ENCODE measurements at regions not wholly inside any gene's neighbourhood (a gene's known extent, or its start where the extent isn't known, plus 50 kb on each side); places are given as distances from the start of the nearest gene placed in this dataset.
"Not testable (repeated sequence)": the region's sequence is repeated elsewhere in the genome, so short reads cannot be mapped to it uniquely, and the experiment has no call there.

DNA sequence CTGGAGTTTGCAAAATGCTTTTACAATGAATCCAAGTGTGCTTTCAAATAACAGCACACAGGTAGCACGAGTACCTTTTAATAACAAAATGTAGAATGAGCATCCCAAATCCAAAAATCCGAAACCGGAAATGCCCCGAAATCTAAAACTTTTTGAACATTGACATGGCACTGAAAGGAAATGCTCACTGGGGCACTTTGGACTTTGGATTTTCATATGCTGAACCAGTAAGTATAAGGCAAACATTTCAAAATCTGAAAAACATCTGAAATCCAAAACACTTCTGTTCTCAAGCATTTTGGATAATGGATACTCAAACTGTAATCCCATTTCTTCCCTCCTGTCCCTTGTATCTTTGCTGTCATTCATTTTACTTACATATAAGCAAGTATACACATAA, 50.1 kb downstream of the GCNT4 start:
- no peak for DNase-seq

DNA sequence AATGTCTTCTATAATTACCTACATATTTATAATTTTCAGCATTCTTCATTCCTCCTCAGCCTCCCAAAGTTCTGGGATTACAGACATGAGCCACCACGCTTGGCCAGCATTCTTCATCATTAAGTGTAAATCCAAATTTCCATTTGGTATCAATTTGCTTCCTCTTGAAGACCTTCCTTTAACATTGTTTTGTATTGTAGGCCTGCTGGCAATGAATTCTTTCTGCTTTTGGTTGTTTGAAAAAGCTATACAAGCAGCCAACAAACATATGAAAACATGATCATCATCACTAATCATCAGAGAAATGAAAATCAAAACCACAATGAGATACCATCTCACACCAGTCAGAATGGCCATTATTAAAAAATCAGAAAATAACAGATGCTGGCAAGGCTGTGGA, 56.4 kb downstream of the GCNT4 start:
- no peak for DNase-seq

DNA sequence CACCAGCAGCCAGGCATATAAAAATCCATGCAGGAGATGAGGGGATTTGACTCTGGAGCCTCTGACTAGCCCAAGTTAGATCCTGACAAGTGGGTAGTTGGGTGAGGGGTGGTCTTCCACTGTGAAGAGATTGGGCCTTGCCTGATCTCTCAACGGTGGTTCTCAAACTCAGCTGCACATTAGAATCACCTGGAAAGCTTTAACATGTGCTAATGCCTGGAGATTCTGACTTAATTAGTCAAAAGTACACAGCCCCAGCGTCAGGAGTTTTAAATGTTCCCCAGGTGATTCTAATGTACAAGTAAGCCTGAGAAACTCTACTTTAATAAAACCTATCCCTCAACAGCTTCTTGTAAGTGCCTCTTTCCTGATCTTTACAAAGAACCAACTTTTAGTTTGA, 57.5 kb downstream of the GCNT4 start:
- no peak for DNase-seq

DNA sequence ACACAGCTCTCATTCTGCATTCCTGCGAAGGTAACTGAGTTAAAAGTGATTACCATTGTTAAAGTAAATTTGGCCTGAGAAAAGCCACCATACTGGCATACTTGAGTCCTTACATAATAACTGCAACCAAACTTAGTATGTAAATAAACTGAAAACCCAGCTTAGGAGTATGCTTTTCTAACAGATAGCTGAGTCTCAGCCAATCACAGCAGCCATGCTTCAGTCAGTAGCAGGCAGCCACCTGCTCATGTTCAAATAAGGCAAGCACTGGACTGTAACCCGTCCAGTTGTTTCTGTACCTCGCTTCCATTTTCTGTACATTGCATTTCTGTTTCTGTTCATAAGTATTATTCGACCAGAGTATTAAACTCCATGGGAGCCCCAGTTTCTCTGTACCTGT, 58.6 kb downstream of the GCNT4 start:
- DNase-seq = no peak

DNA sequence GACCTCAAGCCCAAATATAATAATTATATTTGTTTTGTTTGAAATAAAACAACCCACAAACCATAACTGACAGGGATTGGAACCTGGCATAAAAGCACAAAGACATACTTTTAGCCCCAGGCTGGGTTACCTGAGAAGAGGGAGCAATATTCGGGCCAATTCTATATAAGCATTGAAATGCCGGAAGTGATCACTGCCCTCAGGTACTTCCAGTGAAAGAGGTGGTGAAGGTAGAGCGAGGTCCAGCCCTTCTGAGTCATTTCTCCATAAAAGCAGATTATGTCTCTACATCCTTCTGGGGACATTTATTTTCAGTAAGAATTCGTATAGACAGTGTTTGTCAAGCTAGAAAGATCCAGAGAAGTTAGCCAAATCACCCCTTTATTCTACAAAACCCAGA, 59.6 kb downstream of the GCNT4 start:
- DNase-seq = no peak

DNA sequence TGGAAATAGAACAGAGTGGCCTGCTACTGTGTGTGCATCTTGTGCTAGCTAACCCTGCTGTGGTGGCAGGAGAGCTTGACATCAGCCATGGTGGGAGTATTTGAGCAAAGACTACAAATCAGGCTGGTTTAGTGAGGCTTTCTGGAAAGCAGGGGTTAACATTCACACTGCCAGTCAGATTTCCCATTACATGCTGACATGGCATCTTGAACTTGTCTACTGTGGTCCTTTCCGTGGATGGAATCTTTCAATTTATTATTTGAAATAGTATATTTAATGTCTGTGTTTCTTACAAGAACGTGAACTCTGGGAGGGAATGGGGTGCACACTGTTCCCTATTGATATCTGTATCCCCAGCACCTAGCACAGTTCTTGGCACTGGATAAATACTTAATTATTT, 60.8 kb downstream of the GCNT4 start:
- no peak for DNase-seq

DNA sequence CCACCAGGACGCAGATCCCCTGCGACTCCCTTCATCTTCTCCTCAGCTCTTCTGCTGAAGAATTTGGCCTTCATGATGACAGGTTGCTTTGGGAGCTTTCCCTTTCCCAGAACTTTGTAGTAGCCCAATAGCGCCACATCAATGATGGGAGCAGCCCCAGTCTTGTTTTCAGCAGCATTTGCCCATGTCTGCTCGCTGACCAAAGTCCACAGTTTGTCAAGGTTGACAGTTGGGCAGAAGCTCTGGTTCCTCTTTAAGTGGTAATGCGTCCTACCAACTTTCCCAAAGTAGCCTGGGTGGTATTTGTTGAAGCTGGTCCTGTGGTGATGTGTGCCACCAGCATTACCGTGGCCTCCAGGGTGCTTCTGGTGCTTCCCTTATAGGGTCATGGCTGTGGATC, 62.2 kb downstream of the GCNT4 start:
- DNase-seq = no peak

- DNase-seq = no peak
Observed at GRCh38 chr5:74988273-74988983, 63.9 kb downstream of the GCNT4 start.

DNA sequence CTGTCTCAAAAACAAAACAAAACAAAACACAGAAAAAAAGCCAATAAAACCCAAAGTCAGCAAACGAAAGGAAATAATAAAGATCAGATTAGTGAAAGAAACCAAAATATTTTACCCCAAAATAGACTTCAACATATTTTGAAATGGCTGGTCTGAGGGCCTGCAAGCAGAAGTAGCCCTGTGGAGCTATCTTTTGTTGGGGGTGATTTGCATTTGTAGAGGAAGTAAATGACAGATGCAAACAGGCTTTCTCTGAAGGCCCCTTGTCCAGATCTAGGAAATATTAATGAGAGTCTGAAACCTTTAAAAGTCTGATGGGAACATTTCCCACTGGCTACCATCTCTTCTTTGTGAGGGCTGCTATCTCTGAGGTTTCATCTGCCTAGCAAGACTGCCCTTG, 74.0 kb downstream of the GCNT4 start:
- DNase-seq = no peak

GRCh38 chr5:74977471-74977870, 74.9 kb downstream of the GCNT4 start:
- no peak for DNase-seq

GRCh38 chr5:74976651-74977050, 75.7 kb downstream of the GCNT4 start:
- no peak for DNase-seq

DNA sequence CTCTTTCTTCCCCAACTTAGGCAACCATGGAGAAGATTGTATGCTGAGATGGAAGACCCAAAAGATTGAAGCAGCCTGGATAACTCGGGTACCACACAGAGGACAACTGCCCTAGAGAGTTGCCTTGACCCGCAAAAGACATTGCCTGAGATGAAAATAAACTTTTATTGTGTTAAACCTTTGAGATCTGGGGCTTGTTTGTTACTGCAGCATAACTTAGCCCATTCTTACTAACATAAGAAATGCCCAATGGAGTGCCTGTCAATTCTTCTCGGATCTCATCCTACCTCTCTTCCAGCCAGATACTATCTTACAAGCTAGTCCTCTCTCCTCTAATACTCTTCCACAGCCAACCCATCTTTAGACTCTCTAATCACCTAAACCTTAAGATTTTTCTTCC, 76.8 kb downstream of the GCNT4 start:
- no peak for DNase-seq

- no peak for DNase-seq
Observed at GRCh38 chr5:74974451-74975091, 77.8 kb downstream of the GCNT4 start.

GRCh38 chr5:74973694-74974093, 78.7 kb downstream of the GCNT4 start:
- no peak for DNase-seq

DNA sequence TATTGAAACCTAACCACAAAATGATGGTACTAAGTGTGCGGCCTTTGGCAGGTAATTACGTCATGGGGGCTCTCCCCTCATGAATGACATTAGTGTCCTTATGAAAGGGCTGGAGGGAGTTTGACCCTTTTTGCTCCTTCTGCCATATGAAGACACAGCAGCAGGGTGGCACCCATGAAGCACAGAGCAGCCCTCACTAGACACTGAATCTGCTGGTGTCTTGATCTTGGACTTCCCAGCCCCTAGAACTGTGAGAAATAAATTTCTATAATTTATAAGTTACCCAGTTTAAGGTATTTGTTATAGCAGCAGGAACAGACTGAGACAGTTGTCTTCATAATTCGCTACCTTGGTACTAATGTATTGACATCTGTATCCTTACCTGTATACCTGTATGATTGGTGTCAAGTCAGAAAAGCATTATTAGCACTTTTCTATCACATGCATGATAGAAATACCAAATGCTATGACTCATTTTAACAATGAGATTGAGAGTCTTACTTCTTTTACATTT, 80.4 kb downstream of the GCNT4 start:
- no peak for DNase-seq

DNA sequence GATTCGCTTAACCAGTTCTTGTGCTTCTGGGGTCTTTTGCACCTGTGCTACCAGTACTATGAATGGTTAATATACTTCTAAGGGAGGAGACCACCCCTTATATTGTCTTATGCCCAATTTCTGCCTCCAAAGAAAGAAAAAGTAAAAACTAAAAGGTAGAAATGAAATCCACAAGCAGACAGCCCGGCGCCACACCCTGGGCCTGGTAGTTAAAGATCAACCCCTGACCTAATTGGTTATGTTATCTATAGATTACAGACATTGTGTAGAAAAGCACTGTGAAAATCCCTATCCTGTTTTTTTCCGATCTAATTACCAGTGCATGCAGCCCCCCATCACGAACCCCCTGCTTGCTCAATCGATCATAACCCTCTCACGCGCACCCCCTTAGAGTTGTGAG, 81.5 kb downstream of the GCNT4 start:
- DNase-seq = not testable (repeated sequence)

DNA sequence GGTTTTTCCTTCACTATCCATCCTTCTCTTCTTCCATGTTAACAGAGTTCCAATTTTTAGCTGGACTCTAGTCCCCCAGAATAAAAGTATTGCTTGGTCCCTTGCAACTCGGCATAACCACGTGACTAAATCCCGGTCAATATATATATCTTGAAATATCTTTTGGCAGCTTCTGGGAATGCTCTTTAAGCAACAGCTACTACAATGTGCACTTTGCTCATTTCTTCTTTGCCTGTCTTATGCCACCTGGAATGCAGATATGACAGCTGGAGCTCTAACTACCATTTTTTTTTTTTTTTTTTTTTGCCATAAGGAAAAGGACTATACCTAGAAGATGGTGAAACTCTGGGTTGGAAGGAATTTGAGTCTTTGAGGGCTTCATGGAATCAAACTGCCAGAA, 82.6 kb downstream of the GCNT4 start:
- DNase-seq = no peak

DNA sequence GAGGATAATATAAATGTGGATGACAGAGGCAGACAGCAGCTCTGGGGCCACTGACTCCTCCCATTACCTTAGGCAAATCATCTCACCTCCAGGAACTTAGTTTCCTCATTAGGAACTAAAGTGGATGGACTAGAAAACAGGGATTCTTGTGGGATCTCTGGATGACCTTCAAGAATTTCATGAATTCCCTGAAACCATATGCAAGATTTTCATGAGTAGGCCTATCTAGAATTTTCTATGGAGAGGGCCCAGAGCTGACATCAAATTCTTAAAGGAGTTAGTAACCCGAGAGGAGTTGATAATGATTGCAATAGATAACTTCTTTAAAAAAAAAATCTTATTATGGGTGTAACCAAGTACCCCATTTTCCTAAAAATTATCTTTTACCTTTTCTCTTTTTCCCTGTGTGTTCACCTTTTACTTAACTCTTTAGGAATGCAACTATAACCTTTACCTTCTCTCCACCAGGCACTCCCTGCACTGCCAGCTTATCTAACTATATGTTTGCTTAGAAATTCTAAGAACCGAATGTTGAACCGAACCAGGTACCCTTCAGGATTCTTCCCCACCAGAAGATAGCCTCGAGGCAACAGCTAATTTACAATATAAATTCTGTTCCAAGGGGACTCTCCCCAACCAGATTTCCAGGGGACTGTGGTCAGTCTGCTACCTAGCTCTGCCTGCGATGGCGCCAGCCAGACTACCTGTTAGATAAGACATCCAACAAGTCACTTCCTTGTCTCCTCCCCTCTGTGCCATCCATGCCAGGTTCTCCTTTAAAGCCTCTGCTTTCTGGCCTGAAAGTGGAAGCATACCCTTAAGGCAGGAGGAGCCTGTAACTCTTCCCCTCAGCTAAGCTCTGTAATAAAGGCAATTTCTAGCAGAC, 86.0 kb downstream of the GCNT4 start:
- no peak for DNase-seq

GRCh38 chr5:74963407-74963806, 89.0 kb downstream of the GCNT4 start:
- DNase-seq = no peak

DNA sequence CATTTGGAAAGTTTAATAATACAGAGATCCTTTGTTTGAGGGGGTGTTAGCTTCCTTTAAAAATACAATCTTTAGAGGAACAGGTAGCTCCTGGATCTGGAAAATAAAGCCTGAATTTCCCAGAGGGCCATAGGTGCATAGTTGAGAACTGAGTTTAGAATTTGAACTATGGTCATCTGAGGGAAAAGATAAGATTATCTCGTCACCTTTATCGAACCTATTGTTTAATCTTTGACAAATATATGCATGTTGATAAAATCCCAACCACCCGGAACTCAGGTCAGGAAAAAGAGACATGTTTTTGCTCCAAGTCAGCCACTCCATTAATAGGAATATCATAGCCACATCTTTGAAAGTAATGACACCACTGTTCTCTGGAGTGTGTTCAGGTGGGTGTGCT, 91.7 kb upstream of the FAM169A start:
- no peak for DNase-seq

DNA sequence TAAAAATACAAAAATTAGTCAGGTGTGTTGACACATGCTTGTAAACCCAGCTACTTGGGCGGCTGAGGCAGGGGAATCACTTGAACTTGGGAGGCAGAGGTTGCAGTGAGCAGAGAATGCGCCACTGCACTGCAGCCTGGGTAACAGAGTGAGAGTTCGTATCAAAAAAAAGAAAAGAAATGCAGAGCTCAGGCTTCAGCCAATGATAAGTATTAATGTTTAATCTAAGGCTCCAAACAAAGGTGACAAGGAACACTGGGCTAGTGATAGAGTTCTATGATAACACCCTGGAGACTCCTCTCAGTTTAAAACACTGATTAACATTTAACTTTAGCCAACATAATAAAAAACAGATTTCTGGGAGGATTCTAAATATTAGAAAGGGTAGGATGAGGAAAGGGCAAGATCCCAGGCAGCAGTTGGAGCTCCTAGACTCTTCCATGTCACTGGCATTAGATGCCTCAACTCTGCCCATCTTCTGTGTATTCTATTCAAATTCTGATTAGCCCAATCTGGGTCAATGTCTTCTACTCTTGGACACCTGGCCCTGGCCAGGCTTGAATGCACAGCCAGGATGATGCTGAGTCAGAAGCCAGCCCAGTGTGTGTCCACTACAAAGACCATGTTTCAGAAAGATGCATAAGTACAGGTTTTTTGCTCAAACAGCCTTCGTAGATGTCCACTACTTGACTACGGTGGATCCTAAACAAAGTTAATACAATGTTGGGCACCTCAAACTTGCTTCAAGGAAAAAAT, 91.0 kb upstream of the FAM169A start:
- no peak for DNase-seq

- DNase-seq = no peak
Observed at GRCh38 chr5:74956278-74956677, 90.1 kb upstream of the FAM169A start.

DNA sequence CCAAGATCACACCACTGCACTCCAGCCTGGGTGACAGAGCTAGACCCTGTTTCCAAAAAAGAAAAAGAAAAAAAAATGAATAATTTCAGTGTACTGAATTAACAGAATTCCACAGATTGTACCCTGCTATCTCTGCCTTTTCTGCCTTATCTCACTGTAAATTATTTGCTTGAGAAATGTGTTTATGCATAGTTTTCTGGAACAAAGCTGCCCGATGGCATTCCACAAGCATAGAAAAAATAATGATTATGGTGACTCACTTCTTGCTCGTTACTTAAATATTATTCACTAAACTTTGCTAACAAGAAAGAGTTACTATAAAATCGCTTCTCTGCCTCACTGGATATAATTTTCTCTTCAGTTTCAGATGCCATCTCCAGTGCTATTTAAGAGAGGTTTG, 88.7 kb upstream of the FAM169A start:
- DNase-seq = no peak
